ENCODE measurements at regions not wholly inside any gene's neighbourhood (a gene's known extent, or its start where the extent isn't known, plus 50 kb on each side); places are given as distances from the start of the nearest gene placed in this dataset.

- no peak for DNase-seq (ENCODE audit: low read depth)
Observed at GRCh38 chr2:134200036-134200618, 53.7 kb upstream of the MGAT5 start.

- no peak for DNase-seq (ENCODE audit: low read depth)
Observed at GRCh38 chr2:134201533-134201932, 52.3 kb upstream of the MGAT5 start.

GRCh38 chr2:134202371-134202770 lies 51.5 kb upstream of the MGAT5 start:
- no peak for DNase-seq (ENCODE audit: low read depth)

- DNase-seq (ENCODE audit: low read depth), result no peak
Observed at GRCh38 chr2:134203175-134203574, 50.7 kb upstream of the MGAT5 start.

Data from Daoy (cell line).